Mesenchymal stem cell (in vitro differentiated cells and primary cell): ENCODE measurements at regions not wholly inside any gene's neighbourhood (a gene's known extent, or its start where the extent isn't known, plus 50 kb on each side); places are given as distances from the start of the nearest gene placed in this dataset.
"Not testable (repeated sequence)": the region's sequence is repeated elsewhere in the genome, so short reads cannot be mapped to it uniquely, and the experiment has no call there.

ENCODE experiments used
- DNase-seq: peaks from one replicate; pipeline ENCODE4 v3.0.0-alpha.2; 2013
- H2AFZ ChIP-seq: one replicate; pipeline ENCODE4 v1.6.1; 2013; ENCODE audit warnings: low read depth, mild to moderate bottlenecking, control low read depth, inconsistent platforms, low read length, moderate library complexity
- H2AK5ac ChIP-seq: 2 replicates; pipeline ENCODE4 v1.6.1; 2013; ENCODE audit warnings: low read length, moderate library complexity, mild to moderate bottlenecking, inconsistent platforms; ENCODE audit not compliant: severe bottlenecking
- H2BK120ac ChIP-seq: one replicate; pipeline ENCODE4 v1.6.1; 2013; ENCODE audit warnings: low read depth, mild to moderate bottlenecking, inconsistent platforms, low read length, moderate library complexity
- H2BK12ac ChIP-seq, 2 experiments: one replicate each; pipeline ENCODE4 v1.6.1; 2013; ENCODE audit warnings: inconsistent platforms in 2 of 2, low read length in 2 of 2, mild to moderate bottlenecking in 2 of 2, moderate library complexity in 2 of 2, control low read depth in 1 of 2
- H2BK15ac ChIP-seq: one replicate; pipeline ENCODE4 v1.6.1; 2013; ENCODE audit warnings: mild to moderate bottlenecking, low read depth, inconsistent platforms; ENCODE audit not compliant: poor library complexity, severe bottlenecking
- H2BK5ac ChIP-seq: 2 replicates; pipeline ENCODE4 v1.6.1; 2013; ENCODE audit warnings: low read depth, mild to moderate bottlenecking, low read length, control low read depth, inconsistent platforms; ENCODE audit not compliant: poor library complexity, severe bottlenecking
- H3K14ac ChIP-seq, 2 experiments: one replicate each; pipeline ENCODE4 v1.6.1; 2013; ENCODE audit warnings: inconsistent platforms in 2 of 2, low read length in 2 of 2, control low read depth in 1 of 2, mild to moderate bottlenecking in 1 of 2, moderate library complexity in 1 of 2
- H3K18ac ChIP-seq, 2 experiments: one replicate each; pipeline ENCODE4 v1.6.1; 2013; ENCODE audit warnings: inconsistent platforms in 2 of 2, low read length in 2 of 2, control low read depth in 1 of 2, low read depth in 1 of 2, mild to moderate bottlenecking in 1 of 2
- H3K23ac ChIP-seq, 2 experiments: one replicate each; pipeline ENCODE4 v1.6.1; 2013; ENCODE audit warnings: inconsistent platforms in 2 of 2, low read length in 2 of 2, mild to moderate bottlenecking in 2 of 2, moderate library complexity in 2 of 2, control low read depth in 1 of 2
- H3K27ac ChIP-seq: 2 replicates; pipeline ENCODE4 v1.5.1; 2013; ENCODE audit warnings: mild to moderate bottlenecking, moderate library complexity, low read length, control low read depth, inconsistent platforms; ENCODE audit not compliant: poor library complexity, severe bottlenecking
- H3K27me3 ChIP-seq, 2 experiments: 2 replicates each; pipeline versions ENCODE4 v1.6.1 to v1.7.0; 2013; ENCODE audit warnings: low read length in 2 of 2, mild to moderate bottlenecking in 2 of 2, moderate library complexity in 2 of 2, control low read depth in 1 of 2, inconsistent platforms in 1 of 2; ENCODE audit not compliant: control insufficient read depth in 1 of 2, insufficient read depth in 1 of 2
- H3K36me3 ChIP-seq, 2 experiments: 2 replicates each; pipeline versions ENCODE4 v1.6.1 to v1.7.0; 2013; ENCODE audit warnings: low read length in 2 of 2, control low read depth in 1 of 2, inconsistent platforms in 1 of 2, low read depth in 1 of 2, mild to moderate bottlenecking in 1 of 2; ENCODE audit not compliant: insufficient read depth in 2 of 2, control insufficient read depth in 1 of 2
- H3K4ac ChIP-seq, 2 experiments: one replicate each; pipeline ENCODE4 v1.6.1; 2013; ENCODE audit warnings: inconsistent platforms in 2 of 2, low read length in 2 of 2, mild to moderate bottlenecking in 2 of 2, moderate library complexity in 2 of 2, control low read depth in 1 of 2, low read depth in 1 of 2
- H3K4me1 ChIP-seq: 2 replicates; pipeline ENCODE4 v1.6.1; 2013; ENCODE audit warnings: low read depth, low read length, control low read depth; ENCODE audit not compliant: control insufficient read depth, insufficient read depth
- H3K4me2 ChIP-seq: 2 replicates; pipeline ENCODE4 v1.6.1; 2013; ENCODE audit warnings: low read length, mild to moderate bottlenecking, inconsistent platforms; ENCODE audit not compliant: poor library complexity, severe bottlenecking
- H3K4me3 ChIP-seq, 2 experiments: 2 replicates each; pipeline versions ENCODE4 v1.5.1 to v1.7.0; 2013; ENCODE audit warnings: low read length in 2 of 2, mild to moderate bottlenecking in 2 of 2, control low read depth in 1 of 2, low read depth in 1 of 2; ENCODE audit not compliant: insufficient read depth in 1 of 2
- H3K79me1 ChIP-seq: replicated peaks from 2 replicates; pipeline ENCODE4 v1.6.1; 2013; ENCODE audit warnings: mild to moderate bottlenecking, control low read depth, low read length, inconsistent platforms; ENCODE audit not compliant: poor library complexity, severe bottlenecking
- H3K9ac ChIP-seq: 2 replicates; pipeline ENCODE4 v1.7.0; 2013; ENCODE audit warnings: mild to moderate bottlenecking, low read length, moderate library complexity
- H3K9me3 ChIP-seq: 2 replicates; pipeline ENCODE4 v1.7.0; 2013; ENCODE audit warnings: mild to moderate bottlenecking, low read length; ENCODE audit not compliant: control insufficient read depth
- H4K8ac ChIP-seq: one replicate; pipeline ENCODE4 v1.6.1; 2013; ENCODE audit warnings: inconsistent platforms, mild to moderate bottlenecking, low read length, moderate library complexity
- H4K91ac ChIP-seq: one replicate; pipeline ENCODE4 v1.6.1; 2013; ENCODE audit warnings: mild to moderate bottlenecking, low read length, inconsistent platforms
- WGBS: methylation state at CpG from one replicate; pipeline ENCODE4 v1.1.7; 2013; ENCODE audit warnings: mixed read lengths; 5-methylcytosine and 5-hydroxymethylcytosine counted together

DNA sequence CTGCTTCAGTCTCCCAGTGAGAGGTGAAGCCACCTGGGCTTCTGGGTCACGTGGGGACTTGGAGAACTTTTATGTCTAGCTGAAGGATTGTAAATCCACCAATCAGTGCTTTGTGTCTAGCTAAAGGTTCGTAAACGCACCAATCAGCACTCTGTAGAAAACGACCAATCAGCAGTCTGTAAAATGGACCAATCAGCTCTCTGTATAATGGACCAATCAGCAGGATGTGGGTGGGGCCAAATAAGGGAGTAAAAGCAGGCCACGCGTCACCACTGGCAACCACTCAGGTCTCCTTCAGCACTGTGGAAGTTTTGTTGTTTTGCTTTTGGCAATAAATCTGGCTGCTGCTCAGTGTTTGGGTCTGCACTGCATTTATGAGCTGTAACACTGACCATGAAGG is 69.1 kb upstream of the NREP start:
- Histone ChIP-seq H2BK120ac (no peak overlapping the region), H3K9ac (no peak overlapping the region), H3K27me3 (no peaks in the 10 kb centered on the region), H2AK5ac (no peak overlapping the region), H3K4me2 (no peak overlapping the region), H3K23ac (no peak overlapping the region), H3K4me3 (no peak overlapping the region), H3K14ac (no peak overlapping the region), H3K4ac (no peak overlapping the region), H3K36me3 (no peaks in the 10 kb centered on the region), H2BK12ac (no peak overlapping the region), H3K18ac (no peak overlapping the region), H2BK15ac (no peak overlapping the region), H4K8ac (no peak overlapping the region), H3K4me1 (peaks cover 1% of the 10 kb centered on the region), H3K27ac (no peak overlapping the region), H2BK5ac (no peak overlapping the region), H3K79me1 (no peaks in the 10 kb centered on the region), H2AFZ (no peak overlapping the region), H4K91ac (no peak overlapping the region), H3K9me3 (no peaks in the 10 kb centered on the region)
- 95% methylated on average over 6 of the region's 6 CpGs for WGBS
- no peak for DNase-seq

DNA sequence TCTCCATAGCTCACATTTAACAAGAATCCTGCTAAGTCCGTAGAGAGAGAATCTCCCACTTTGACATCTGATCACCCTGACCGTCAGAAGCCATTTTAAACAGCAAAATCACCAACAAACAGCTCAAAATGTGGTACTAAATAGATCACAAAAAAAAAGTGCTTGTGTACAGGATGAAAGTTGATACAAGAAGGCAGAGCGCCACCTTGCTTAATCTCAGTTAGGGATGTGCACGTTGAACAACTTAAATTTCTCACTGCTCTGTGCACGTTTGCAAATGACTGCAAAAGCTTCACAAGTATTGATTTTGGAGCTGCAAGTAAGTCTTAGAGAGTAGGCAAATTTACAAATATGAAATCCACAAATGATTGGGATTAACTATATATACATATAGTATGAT is 63.1 kb upstream of the NREP start:
- no peak overlapping the region for H2BK12ac ChIP-seq
- no peak for DNase-seq
- WGBS = 92% methylated on average over 3 of the region's 5 CpGs

DNA sequence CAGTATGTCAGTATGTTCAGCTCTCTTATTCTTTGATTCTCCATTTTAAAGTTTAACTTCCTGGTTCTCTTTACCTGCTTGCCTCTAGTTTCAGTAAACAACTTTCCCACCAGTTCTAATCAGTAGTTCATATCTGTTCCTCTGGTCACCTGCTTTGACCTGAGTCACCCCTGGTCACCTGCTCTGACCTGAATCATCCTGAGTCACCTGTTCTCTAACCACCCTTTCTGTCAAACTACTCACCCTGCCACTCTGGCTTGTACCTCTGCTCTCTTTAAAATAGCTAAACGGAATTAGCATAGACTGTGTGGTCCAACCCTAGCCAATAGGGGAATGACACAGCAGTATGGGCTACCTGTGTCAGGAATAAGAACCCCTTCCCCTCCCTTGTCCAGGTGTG is 62.0 kb upstream of the NREP start:
- H3K14ac ChIP-seq, H3K79me1 ChIP-seq, H2AK5ac ChIP-seq, H2BK5ac ChIP-seq, DNase-seq, H2BK12ac ChIP-seq, H3K4ac ChIP-seq, H3K18ac ChIP-seq, H3K4me2 ChIP-seq, H2BK120ac ChIP-seq, H4K91ac ChIP-seq, H3K9ac ChIP-seq, H3K27ac ChIP-seq, H3K36me3 ChIP-seq, H3K27me3 ChIP-seq, H4K8ac ChIP-seq, H2BK15ac ChIP-seq, H3K4me3 ChIP-seq, H2AFZ ChIP-seq, H3K23ac ChIP-seq, H3K4me1 ChIP-seq: not testable (repeated sequence)
- H3K9me3 ChIP-seq = peaks cover 14% of the 10 kb centered on the region
- WGBS = 100% methylated on average over 1 of the region's 1 CpG

More for the DNA sequence above, 63.1 kb upstream of the NREP start:
- no peaks in the 10 kb centered on the region for H3K27me3 ChIP-seq
- no peak overlapping the region for H2AK5ac ChIP-seq
- H3K14ac ChIP-seq = no peak overlapping the region
- no peak overlapping the region for H4K91ac ChIP-seq
- no peak overlapping the region for H2BK5ac ChIP-seq
- H3K4me1 ChIP-seq = no peaks in the 10 kb centered on the region
- peaks cover 14% of the 10 kb centered on the region for H3K9me3 ChIP-seq
- H3K4me2 ChIP-seq = no peak overlapping the region
- no peak overlapping the region for H2AFZ ChIP-seq
- H3K4me3 ChIP-seq = no peak overlapping the region
- H3K4ac ChIP-seq = no peak overlapping the region
- H3K79me1 ChIP-seq = no peaks in the 10 kb centered on the region
- no peaks in the 10 kb centered on the region for H3K36me3 ChIP-seq
- no peak overlapping the region for H4K8ac ChIP-seq
- H2BK15ac ChIP-seq = no peak overlapping the region
- no peak overlapping the region for H3K27ac ChIP-seq
- no peak overlapping the region for H3K18ac ChIP-seq
- no peak overlapping the region for H3K9ac ChIP-seq
- no peak overlapping the region for H2BK120ac ChIP-seq
- no peak overlapping the region for H3K23ac ChIP-seq

- DNase-seq = no peak
- Histone ChIP-seq H2AFZ (no peak overlapping the region), H3K4me3 (no peak overlapping the region), H3K23ac (no peak overlapping the region), H3K79me1 (no peaks in the 10 kb centered on the region), H4K91ac (no peak overlapping the region), H4K8ac (no peak overlapping the region), H3K27ac (no peak overlapping the region), H2BK15ac (no peak overlapping the region), H3K14ac (no peak overlapping the region), H3K4ac (no peak overlapping the region), H3K9me3 (peaks cover 2% of the 10 kb centered on the region), H3K36me3 (no peaks in the 10 kb centered on the region), H3K4me1 (no peaks in the 10 kb centered on the region), H3K27me3 (no peaks in the 10 kb centered on the region), H3K9ac (no peak overlapping the region), H2BK12ac (no peak overlapping the region), H2BK5ac (no peak overlapping the region), H3K4me2 (no peak overlapping the region), H3K18ac (no peak overlapping the region), H2BK120ac (no peak overlapping the region), H2AK5ac (no peak overlapping the region)
Observed at GRCh38 chr5:111813537-111813936, 56.5 kb upstream of the NREP start.
